ENCODE measurements at regions not wholly inside any gene's neighbourhood (a gene's known extent, or its start where the extent isn't known, plus 50 kb on each side); places are given as distances from the start of the nearest gene placed in this dataset.

DNA sequence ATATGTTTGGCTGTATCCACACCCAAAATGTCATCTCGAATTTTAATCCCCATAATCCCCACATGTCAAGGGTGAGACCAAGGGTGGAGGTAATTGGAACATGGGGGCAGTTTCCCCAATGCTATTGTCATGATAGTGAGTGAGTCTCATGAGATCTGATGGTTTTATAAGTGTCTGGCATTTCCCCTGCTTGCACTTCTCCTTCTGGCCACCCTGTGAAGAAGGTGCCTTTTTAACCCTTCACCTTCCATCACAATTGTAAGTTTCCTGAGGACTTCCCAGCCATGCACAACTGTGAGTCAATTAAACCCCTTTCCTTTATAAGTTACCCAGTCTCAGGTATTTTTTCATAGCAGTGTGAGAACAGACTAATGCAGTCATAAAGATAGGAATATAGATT lies 216.7 kb upstream of the SSTR1 start:
- TF ChIP-seq SMC3 (conservative IDR thresholded peaks at IDR 0.05; ENCODE audit: poor library complexity) = no peak
- TF ChIP-seq, protein P1, sequence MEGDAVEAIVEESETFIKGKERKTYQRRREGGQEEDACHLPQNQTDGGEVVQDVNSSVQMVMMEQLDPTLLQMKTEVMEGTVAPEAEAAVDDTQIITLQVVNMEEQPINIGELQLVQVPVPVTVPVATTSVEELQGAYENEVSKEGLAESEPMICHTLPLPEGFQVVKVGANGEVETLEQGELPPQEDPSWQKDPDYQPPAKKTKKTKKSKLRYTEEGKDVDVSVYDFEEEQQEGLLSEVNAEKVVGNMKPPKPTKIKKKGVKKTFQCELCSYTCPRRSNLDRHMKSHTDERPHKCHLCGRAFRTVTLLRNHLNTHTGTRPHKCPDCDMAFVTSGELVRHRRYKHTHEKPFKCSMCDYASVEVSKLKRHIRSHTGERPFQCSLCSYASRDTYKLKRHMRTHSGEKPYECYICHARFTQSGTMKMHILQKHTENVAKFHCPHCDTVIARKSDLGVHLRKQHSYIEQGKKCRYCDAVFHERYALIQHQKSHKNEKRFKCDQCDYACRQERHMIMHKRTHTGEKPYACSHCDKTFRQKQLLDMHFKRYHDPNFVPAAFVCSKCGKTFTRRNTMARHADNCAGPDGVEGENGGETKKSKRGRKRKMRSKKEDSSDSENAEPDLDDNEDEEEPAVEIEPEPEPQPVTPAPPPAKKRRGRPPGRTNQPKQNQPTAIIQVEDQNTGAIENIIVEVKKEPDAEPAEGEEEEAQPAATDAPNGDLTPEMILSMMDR (IDR thresholded peaks at IDR 0.05; ENCODE audit: poor library complexity, severe bottlenecking) = no peak

Measured in neural cell (in vitro differentiated cells).